GM19438 (cell line): ENCODE measurements at regions not wholly inside any gene's neighbourhood (a gene's known extent, or its start where the extent isn't known, plus 50 kb on each side); places are given as distances from the start of the nearest gene placed in this dataset.
"Not testable (repeated sequence)": the region's sequence is repeated elsewhere in the genome, so short reads cannot be mapped to it uniquely, and the experiment has no call there.

Experiments used
- ATAC-seq: cut with Tn5 transposase; IDR thresholded peaks from one replicate; pipeline ENCODE4 v1.9.1; 2021; ENCODE audit warnings: low read depth; ENCODE audit not compliant: unreplicated experiment

DNA sequence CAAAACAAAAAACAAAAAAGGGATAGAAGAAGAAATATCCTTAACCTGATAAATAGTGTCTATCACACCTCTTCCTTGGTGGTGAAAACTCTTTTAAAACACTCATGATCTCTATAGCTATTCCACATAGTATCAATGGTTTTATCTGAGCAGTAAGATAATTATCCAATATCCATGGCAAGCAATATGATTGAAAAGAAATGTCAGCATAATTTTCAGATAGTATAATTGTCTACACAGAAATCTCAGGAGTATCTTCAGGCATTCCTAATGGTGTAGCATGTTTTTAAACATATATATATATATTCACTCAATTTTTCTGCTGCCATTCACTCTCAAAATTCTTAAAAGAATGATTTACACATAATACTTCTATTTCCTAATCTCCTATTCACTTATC is 938.0 kb upstream of the SLC35B3 start:
- ATAC-seq: no peak

DNA sequence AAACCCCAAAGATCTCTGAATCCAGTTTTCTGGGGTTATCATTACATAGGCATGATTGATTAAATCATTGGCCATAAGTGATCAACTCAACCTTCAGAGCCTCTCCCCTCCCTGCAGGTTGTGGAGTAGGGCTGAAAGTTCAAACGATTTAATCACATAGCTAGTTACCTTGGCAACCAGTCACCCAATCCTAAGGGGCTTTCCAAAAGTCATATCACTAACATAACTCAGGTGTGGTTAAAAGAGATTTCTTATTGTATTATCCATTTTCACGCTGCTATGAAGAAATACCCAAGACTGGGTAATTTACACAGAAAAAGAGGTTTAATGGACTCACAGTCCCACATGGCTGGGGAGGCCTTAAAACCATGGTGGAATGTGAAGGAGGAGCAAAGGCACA is 935.1 kb upstream of the SLC35B3 start:
- no peak for ATAC-seq

DNA sequence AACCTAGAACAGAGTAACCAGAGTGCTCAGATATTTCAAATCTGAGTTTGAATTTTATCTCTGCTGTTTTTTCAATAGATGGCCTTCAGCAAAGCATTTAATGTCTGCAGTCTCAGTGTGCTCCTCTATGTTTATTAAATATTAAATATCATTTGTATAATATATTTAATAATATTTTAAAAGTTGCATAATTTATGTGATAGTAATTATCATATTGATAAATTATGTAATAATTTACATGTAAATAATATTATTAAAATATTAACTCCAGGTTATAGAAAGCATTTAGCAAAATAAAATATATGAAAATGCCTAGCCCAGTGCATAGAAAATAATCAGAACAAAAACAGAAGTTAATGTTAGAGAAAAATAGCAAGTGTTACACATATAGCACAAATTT is 930.0 kb upstream of the SLC35B3 start:
- no peak for ATAC-seq

DNA sequence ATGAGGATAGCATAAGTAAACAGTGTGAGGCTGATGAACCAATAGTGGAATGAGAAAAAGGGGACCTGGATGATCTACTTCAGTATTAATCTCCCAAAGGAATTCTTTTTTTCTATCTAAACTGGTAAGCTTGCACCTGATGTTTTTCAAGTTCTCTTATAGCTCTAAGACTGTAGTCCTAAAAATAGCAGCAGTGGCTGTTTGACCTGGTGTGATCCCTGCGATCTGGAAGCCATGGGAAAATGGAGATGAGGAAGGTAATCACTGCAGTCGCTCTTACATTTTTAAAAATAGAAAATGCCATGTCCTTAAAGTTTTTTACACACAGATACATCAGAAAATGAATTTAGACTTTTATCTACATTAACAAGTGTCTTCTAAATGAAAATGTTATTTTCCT is 926.4 kb upstream of the SLC35B3 start:
- no peak for ATAC-seq

DNA sequence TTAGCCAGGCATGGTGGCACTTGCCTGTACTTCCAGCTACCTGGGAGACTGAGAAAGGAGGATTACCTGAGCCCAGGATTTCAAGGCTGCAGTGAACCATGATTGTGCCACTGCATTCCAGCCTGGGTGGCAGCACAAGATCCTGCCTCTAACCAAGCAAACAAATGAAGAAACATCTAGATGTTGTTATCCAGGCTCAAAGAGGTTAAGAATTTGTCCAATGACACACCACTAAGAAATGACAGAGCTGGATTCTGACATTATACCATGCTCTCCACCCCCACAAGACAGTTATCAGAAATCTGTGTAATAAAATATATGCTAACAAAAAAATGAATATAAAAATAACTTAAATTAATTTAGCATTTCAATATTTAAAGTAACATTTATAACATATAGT is 925.5 kb upstream of the SLC35B3 start:
- ATAC-seq: no peak

DNA sequence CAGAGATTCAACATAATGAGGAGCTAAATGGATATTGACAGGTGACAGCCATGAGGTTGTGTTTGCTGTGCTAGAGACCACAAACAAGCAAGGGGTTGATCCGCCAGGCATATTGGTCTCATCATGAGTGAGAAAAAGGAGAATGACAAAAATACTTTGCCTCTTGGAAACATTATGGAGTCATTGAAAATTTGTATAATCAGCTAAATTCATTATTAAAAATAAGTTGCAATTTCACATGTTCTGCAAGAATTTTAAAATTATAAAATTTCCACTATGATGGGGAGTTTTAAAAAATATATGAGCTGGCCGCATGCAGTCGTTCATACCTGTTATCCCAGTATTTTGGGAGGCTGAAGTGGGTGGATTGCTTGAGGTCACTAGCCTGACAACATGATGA is 912.3 kb upstream of the SLC35B3 start:
- no peak for ATAC-seq

DNA sequence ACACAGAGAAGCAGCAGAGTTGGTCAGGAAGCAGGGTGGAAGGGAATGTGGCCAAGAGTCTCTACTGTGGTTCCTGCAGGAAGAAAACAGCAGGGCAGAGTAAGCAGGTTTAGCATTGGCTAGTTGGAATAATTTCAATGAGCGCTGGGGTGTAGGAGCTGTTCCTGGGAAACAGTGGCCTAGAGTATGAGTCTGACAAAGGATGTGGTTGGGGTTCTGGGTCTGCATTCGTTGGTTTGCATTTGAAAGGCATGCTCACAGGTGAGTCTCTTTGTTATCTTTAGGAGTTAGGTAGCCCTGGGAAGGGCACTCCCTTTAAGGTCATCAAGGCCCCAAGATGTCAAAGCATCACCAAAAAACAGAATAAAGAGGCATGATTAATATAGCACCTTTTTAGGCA is 911.6 kb upstream of the SLC35B3 start:
- no peak for ATAC-seq

DNA sequence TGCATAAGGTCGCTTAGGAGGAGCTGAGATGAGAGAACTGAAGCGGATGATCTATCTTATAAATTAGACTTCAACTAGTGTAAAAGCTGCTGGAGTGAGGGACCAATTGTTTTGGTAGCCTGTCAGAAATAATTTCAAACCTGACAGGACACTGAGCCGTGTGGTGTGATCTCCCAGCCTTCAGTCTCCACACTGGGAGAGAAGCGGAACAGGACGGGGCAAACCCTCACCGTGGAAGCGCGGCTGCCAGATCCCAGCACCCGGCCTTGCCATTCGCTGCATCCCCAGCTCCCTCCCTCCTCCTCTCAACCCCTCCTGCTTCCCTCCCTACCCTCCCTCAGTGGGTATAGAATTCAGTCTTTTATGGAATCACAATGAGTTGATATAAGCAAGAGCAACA is 900.1 kb upstream of the SLC35B3 start:
- ATAC-seq: no peak

DNA sequence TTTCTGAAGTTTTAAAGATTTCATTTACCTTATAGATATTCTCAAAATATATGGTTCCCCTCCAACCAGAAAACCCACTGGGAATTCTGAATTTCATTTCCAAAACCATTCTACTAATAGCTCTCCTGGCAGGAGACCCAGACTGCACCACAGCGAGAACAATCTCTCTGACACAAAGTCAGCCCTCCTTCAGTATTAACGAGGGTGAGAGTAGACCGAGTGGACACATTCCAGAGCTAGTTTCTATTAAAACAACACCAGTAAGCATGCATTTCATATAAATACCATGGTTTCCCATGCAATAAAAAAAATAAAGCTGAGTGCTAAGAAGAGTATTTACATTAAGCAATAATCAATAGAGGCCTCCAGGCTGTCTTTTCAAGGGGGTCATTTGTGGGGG is 899.6 kb upstream of the SLC35B3 start:
- no peak for ATAC-seq

DNA sequence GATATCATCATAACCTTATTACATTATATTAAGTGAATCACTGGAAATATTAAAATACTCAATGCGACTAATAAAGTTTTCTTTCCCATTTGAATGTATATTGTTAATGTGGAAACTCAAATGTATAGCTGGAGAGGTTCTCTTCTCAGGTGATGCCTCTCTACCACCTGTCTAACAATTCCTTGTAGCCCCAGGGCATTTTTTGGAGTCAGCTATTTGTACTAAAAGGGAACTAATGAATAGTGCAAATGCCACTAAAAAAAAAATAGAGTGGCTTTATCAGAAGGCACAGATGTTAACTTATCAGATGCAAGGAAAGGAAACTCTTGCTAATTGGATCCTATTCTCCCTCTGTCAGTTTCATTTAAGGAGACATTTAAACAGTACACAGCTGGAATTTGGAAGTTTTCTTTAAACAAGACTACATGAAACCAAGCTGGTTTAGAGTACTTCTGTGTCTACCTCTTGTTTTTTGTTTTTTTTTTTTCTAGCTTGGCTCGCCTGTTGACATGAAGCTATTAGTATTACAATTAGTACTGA is 897.0 kb upstream of the SLC35B3 start:
- no peak for ATAC-seq

DNA sequence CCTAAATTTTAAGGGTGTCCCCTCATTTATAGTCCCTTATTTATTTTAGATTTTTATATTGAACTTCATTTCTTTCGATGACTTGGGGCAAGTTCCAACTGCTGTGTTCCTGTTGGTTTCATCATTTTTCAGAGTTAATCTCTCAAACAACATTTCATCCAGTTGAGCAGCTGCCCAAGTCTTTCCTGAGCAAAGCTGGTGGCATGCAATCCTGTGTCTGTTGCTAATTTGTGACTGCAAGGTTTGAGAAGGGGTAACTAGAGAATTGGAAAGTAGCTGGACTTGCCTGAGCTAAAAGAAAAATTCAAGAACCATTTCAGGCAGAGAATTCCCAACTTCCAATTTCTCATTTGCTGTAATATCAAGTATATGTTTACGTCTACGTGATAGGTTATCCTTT is 881.5 kb upstream of the SLC35B3 start:
- ATAC-seq: no peak

DNA sequence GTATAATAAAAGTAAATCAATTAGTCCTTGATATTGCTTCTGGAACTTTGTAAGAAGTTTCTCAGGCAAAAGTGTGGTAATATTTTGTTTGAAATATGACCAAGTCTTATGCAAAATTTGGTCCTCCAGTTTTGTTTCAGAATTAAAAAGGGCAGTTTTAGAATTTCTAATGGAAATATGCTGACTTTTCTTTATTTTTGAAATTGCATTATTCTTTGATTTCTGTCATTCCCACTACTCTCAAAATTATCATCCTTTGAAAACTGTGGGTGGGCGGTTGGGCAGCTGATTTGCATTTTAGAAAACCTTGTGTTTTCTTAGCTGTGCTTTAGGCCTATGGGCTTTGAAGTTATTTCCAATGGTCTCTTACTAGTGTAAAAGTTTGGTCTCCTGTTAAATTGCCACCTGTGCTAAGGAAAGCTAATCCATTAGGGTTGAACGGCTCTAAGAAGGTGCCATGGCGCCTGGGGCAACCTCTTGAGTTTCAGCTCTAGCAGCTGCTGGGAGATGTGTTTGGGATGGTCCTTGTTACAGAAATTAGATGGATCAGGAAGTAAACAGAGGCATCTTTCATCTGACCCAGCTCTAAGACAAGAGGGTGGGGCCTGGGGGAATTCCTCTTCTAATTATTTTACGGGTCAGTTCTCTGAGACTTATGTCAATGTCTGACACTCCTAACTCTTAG is 880.8 kb upstream of the SLC35B3 start:
- no peak for ATAC-seq

DNA sequence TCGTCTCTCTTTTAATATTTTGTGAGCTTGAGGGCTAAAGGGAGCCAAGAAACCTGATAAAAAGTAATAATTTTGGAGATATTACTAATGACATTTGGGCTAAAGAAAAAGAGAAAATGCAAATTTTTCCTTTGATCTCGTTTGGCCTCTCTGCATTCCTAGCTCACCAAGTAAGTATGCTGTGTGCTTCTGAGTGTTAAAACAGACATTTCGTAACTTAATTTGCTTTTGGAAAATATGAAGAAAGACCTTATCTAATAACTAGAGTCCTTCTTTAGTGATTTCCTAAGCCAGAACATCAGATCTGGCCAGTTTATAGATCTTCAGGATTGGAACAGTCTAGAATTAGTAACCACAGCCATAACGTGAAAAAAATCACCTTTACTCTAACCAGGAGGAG is 872.9 kb upstream of the SLC35B3 start:
- ATAC-seq: no peak

DNA sequence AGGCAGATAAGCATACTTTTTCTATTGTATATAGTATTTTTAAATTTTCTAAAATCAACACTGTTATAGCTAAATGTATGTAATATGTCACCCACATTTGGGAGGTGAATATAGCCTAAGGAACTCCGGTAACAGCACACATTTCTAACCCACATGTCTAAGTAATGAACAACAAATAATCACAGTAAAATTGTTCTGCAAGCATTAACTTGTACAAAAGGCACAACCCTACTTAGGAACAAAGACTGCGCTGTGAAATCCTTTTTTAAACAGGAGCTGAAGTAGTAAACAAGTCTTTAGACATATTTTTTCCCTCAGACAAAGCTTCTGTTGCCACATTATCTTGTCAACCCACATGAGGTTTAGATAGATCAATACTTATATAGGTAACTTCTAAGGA is 872.4 kb upstream of the SLC35B3 start:
- no peak for ATAC-seq

DNA sequence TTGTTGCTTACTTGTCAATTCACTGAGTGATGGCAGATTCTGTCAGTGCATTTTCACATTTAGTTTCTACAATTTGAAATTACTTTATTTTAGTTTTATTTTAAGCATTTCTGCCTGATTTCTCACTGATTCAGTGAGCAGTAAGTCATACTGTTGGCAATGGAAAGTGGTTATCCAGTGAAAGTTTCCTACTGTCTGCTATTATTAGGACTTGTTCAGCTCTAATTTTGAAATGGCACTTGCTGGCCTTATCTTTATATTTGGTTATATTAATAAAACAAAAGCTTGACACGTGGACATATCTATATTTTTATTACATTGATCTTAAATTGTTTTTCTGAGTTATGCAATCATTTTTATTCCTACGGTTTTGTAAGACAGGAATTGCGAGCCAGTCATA is 871.8 kb upstream of the SLC35B3 start:
- ATAC-seq: no peak

DNA sequence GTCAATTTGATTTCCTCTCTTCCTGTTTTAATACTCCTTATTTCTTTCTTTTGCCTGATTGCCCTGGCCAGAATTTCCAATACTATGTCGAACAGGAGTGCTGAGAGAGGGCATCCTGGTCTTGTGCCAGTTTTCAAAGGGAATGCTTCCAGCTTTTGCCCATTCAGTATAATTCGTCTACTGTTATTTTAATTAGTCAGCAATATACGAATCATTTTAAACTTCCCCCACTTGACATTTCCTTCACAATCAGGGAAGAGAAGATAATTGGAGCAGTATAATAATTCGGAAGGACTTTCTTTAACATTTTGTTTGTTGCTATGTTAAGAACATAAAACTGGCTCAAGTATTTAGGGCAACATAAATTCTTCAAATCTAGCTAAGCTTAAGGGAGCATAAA is 860.3 kb upstream of the SLC35B3 start:
- ATAC-seq: no peak

DNA sequence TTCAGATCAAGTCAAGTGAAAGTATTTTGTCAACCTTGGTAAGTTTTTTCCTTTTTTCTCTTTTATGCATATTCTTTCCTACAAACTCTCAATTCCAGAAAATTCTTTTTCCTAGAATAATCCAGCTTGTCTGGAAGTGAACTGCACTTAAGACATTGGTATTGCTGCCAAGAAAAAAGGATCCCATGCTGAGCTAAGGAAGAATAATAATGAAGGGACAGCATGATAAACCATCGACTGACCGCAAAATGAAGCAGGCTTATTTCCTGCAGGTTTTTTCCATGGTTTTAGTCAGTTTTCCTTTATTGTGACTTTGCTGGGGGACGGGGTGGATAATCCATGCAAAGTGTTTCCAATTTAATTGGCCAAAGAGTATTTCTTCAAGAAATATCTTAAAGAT is 857.6 kb upstream of the SLC35B3 start:
- no peak for ATAC-seq

DNA sequence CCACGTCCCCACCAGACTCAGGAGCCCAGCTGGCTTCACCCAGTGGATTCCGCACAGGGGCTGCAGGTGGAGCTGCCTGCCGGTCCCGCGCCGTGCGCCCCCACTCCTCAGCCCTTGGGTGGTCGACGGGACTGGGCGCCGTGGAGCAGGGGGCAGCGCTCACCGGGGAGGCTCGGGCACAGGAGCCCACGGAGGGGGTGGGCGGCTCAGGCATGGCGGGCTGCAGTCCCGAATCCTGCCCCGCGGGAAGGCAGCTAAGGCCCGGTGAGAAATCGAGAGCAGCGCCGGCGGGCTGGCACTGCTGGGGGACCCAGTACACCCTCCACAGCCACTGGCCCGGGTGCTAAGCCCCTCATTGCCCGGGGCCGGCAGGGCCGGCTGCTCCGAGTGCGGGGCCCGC is 855.0 kb upstream of the SLC35B3 start:
- not testable (repeated sequence) for ATAC-seq

DNA sequence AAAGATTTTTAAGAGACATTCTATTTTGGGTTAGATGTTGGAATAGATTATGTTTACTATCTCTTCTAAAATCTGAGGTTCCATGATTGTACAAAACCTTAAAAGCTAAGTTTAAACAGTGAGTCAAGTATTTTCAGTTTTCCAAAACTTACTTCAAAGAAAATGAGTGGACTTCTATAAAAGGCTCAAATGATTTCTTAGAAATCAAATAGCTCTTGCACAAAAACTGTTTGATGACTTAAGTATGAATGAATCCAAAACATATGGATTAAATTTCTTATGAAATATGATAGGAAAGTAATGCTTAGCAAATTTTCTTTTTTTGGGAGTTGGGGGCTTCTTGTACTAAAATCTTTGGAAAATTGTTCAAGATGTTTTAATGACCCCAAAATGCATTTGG is 837.3 kb upstream of the SLC35B3 start:
- ATAC-seq: no peak

DNA sequence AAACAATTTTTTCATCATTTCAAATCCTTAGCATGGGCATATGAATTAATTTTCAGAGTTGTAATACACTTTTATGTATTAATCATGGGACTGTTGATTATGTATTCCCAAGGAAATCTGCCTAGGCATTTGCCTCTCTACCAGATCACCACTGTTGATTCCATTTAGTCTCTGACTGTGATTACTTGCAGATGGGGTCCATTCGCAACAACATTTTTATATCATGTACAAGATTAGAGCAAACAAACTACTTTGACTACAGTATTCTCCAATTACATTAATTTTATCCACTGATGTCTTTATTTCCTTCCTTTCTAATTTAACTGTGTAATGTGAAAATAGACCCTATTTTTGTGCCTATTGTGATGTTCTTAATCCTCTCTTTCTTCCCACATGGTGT is 831.4 kb upstream of the SLC35B3 start:
- no peak for ATAC-seq

DNA sequence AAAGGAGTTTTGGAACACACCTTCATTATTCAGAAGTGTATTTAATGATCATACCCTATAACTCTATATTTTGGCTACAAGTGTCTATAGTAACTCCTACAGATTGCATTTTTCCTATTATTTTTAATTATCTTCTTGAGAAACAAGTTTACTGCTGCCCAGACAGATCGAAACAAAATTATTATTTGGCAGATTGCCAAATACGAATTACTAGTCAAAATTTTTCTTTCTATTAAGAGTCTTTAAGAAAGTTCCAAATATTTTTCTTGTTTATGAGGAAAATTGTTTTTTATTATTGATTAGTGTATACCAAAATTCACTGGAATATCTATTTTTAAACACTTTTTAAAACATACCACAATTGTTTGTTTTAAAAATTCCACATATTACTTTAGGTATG is 821.9 kb upstream of the SLC35B3 start:
- no peak for ATAC-seq

DNA sequence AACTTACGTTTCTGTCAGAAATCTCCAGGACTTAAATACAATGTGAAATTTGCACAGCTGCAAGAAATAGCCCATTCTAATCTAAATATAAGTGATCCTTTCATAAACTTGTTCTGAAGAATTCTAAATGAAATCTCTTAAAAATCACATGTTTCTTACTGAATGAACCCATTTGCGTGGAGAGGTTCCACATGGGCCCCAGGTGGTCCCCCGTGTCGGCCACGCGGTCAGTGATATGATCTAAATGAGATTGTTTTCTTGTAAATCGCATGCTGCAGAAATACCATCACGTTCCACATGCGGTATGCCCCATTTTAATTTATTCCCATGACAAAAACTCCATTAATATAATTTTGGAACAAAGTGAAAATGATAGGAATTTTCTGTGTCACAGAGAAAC is 818.9 kb upstream of the SLC35B3 start:
- ATAC-seq: no peak

DNA sequence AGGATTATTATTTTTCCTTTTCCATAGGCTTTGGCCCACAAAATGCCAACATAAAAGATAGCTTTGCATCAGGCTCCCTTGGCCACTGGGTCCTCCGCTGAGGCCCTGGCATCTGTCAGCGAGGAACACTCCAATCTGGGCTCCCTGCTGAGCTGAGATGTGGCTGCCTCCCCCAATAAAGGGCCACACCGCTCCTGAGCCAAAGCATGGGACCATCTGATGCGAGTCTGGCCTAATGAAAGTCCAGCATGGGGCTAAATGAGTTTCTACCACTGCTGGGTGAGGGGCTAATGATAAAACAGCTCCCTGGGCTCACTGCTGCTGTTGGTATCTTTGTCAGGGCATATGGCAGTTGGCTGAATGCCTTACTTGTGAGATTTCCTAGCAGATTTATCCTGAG is 817.5 kb upstream of the SLC35B3 start:
- ATAC-seq: no peak
